OCI-LY1 (cell line): ENCODE measurements at regions not wholly inside any gene's neighbourhood (a gene's known extent, or its start where the extent isn't known, plus 50 kb on each side); places are given as distances from the start of the nearest gene placed in this dataset.

Experiments used
- H2AFZ ChIP-seq: fragments of 200-600 bp; sonication (generic), shearing (Covaris generic); 2 replicates; pipeline ENCODE4 v1.6.0; 2014; ENCODE audit warnings: antibody characterized with exemption, mild to moderate bottlenecking, low read length
- H3F3A ChIP-seq: fragments of 200-600 bp; sonication (generic), shearing (Covaris generic); 2 replicates; pipeline ENCODE4 v1.6.0; 2014; ENCODE audit warnings: mild to moderate bottlenecking, antibody characterized with exemption, low read length, moderate library complexity; ENCODE audit not compliant: insufficient read depth
- H3K27ac ChIP-seq: fragments of 200-600 bp; sonication (generic); 2 replicates; pipeline ENCODE4 v1.5.1; 2014; ENCODE audit warnings: low read length, mixed run types, mild to moderate bottlenecking, low read depth; ENCODE audit not compliant: poor library complexity, severe bottlenecking
- H3K27me3 ChIP-seq: fragments of 200-600 bp; sonication (generic); 2 replicates; pipeline ENCODE4 v1.6.0; 2014; ENCODE audit warnings: antibody characterized with exemption, mild to moderate bottlenecking, low read length, moderate library complexity; ENCODE audit not compliant: insufficient read depth
- H3K36me3 ChIP-seq: fragments of 200-600 bp; sonication (generic); 2 replicates; pipeline ENCODE4 v1.6.1; 2014; ENCODE audit warnings: mild to moderate bottlenecking, antibody characterized with exemption, low read length, moderate library complexity, mixed read lengths; ENCODE audit not compliant: insufficient read depth
- H3K4me1 ChIP-seq: fragments of 200-600 bp; sonication (generic); 2 replicates; pipeline ENCODE4 v1.5.1; 2014; ENCODE audit warnings: mild to moderate bottlenecking, low read length, moderate library complexity; ENCODE audit not compliant: insufficient read depth, severe bottlenecking
- H3K4me2 ChIP-seq: fragments of 200-600 bp; sonication (generic), shearing (Covaris generic); 2 replicates; pipeline ENCODE4 v1.6.1; 2014; ENCODE audit warnings: low read length
- H3K4me3 ChIP-seq: fragments of 200-600 bp; sonication (generic); 2 replicates; pipeline ENCODE4 v1.5.1; 2014; ENCODE audit warnings: low read length, low read depth, mild to moderate bottlenecking, mixed read lengths; ENCODE audit not compliant: poor library complexity, severe bottlenecking
- H3K79me2 ChIP-seq: fragments of 200-600 bp; shearing (Covaris generic); 2 replicates; pipeline ENCODE4 v1.6.1; 2016; ENCODE audit warnings: mixed run types, low read length, mixed read lengths; ENCODE audit not compliant: insufficient read depth
- H3K9ac ChIP-seq: fragments of 200-600 bp; sonication (generic), shearing (Covaris generic); 2 replicates; pipeline ENCODE4 v1.6.1; 2014; ENCODE audit warnings: mild to moderate bottlenecking, low read length, mixed read lengths
- H3K9me2 ChIP-seq: fragments of 200-600 bp; sonication (generic), shearing (Covaris generic); 2 replicates; pipeline ENCODE4 v1.6.1; 2014; ENCODE audit warnings: low read depth, mild to moderate bottlenecking, low read length, mixed read lengths
- H3K9me3 ChIP-seq: fragments of 200-600 bp; shearing (Covaris generic); 2 replicates; pipeline ENCODE4 v1.6.1; 2014; ENCODE audit warnings: low read length, mixed read lengths
- H4K20me1 ChIP-seq: fragments of 200-600 bp; sonication (generic), shearing (Covaris generic); 2 replicates; pipeline ENCODE4 v1.6.0; 2016; ENCODE audit warnings: mild to moderate bottlenecking, low read length; ENCODE audit not compliant: insufficient read depth
- EZH2 ChIP-seq: fragments of 200-600 bp; sonication (generic), shearing (Covaris generic); IDR thresholded peaks from 2 replicates; pipeline ENCODE4 v1.8.0; 2017; ENCODE audit warnings: borderline replicate concordance, mixed run types, mild to moderate bottlenecking, antibody characterized with exemption, low read length, moderate library complexity, mixed read lengths
- TF ChIP-seq, protein P1 (sequence below): fragments of 200-600 bp; sonication (generic), shearing (Covaris generic); IDR thresholded peaks from 2 replicates; pipeline ENCODE4 v1.5.1; 2017; ENCODE audit warnings: mild to moderate bottlenecking, antibody characterized with exemption, low read length, moderate library complexity, mixed read lengths

DNA sequence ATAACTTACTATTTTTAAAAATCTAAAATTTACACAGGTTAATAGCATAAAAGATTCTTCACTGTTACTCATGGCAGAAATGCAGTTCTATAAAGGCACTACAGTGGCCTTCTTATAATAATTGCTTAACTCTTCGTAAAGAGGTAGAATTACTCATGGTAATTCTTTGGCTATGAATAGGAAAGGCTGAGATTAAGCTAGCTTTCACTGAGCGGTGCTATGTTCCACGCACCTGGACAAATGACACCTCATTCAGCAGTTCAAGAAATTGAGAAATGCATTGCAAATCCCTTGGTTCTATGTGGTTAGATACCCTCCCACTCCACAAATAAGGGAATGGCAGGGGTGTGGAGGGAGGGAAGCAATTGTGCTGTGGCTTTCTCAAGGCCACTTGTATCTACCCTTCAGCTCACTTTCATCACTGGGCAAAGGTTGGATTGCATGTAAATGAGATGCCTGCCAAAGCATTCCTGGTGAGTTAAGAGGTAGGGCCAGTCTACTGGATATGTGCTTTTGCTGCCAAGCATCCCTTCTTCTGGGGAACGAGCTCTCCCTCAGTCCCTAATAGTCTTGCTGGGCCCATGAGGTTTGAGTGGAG is 210.9 kb downstream of the TEX36 start:
- H4K20me1 ChIP-seq = no peaks in the 10 kb centered on the region
- H3K4me3 ChIP-seq = no peak overlapping the region
- no peaks in the 10 kb centered on the region for H3K79me2 ChIP-seq
- H3K4me1 ChIP-seq = no peaks in the 10 kb centered on the region
- no peaks in the 10 kb centered on the region for H3K36me3 ChIP-seq
- no peak overlapping the region for H3K4me2 ChIP-seq
- TF ChIP-seq EZH2 = no peak
- TF ChIP-seq, protein P1, sequence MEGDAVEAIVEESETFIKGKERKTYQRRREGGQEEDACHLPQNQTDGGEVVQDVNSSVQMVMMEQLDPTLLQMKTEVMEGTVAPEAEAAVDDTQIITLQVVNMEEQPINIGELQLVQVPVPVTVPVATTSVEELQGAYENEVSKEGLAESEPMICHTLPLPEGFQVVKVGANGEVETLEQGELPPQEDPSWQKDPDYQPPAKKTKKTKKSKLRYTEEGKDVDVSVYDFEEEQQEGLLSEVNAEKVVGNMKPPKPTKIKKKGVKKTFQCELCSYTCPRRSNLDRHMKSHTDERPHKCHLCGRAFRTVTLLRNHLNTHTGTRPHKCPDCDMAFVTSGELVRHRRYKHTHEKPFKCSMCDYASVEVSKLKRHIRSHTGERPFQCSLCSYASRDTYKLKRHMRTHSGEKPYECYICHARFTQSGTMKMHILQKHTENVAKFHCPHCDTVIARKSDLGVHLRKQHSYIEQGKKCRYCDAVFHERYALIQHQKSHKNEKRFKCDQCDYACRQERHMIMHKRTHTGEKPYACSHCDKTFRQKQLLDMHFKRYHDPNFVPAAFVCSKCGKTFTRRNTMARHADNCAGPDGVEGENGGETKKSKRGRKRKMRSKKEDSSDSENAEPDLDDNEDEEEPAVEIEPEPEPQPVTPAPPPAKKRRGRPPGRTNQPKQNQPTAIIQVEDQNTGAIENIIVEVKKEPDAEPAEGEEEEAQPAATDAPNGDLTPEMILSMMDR = no peak
- H3K9me2 ChIP-seq = no peaks in the 10 kb centered on the region
- H3K9me3 ChIP-seq = no peaks in the 10 kb centered on the region
- no peaks in the 10 kb centered on the region for H3K27me3 ChIP-seq
- no peaks in the 10 kb centered on the region for H3F3A ChIP-seq
- H2AFZ ChIP-seq = no peak overlapping the region
- H3K9ac ChIP-seq = no peak overlapping the region
- H3K27ac ChIP-seq = no peak overlapping the region

DNA sequence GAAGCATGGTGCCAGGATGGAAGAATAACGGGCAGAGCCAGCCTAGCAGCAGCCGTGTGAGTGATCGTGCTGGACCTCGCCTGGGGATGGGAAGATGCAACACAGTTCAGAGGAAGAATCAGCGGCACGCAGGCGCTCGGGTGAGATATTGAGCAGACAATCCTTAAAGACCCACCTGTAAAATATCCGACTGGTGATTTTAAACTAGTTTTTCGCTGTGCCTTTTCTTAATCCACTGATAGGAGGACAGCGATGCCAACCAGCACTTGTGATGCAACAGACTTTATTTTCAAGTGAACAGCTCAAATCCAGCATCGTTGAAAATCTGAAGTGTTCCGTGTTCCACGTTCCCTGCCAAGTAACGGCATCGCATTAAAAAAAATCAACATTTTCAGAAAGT is 214.7 kb downstream of the TEX36 start:
- Histone ChIP-seq H3K79me2 (no peaks in the 10 kb centered on the region), H3K27me3 (no peaks in the 10 kb centered on the region), H3K36me3 (no peaks in the 10 kb centered on the region), H3K9ac (no peak overlapping the region), H3K27ac (no peak overlapping the region), H3K4me2 (no peak overlapping the region), H3K4me3 (no peak overlapping the region), H2AFZ (no peak overlapping the region), H4K20me1 (no peaks in the 10 kb centered on the region), H3K9me3 (no peaks in the 10 kb centered on the region), H3F3A (no peaks in the 10 kb centered on the region), H3K9me2 (no peaks in the 10 kb centered on the region), H3K4me1 (no peaks in the 10 kb centered on the region)
- no peak for TF ChIP-seq EZH2
- TF ChIP-seq, protein P1 = no peak

DNA sequence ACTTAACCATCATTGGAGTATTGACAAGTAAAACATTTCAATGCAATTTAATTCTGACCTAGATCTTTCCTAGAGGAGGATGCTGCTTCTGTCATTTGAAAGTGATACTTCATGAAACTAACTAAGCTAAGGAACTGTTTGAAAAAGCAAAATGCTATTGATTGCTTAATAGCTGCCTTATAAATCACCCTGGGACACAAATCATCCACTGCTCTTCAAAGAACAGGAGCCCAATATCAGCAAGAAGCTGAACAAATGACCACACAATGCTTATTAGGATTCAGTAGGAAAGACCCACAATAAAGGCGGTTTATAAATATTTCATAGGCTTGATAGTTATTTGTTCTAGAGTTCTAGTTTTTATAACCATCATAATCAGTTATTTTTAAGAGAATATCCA is 216.3 kb downstream of the TEX36 start:
- Histone ChIP-seq H4K20me1 (no peaks in the 10 kb centered on the region), H3K4me3 (no peak overlapping the region), H3K9ac (no peak overlapping the region), H3K9me2 (no peaks in the 10 kb centered on the region), H3K9me3 (no peaks in the 10 kb centered on the region), H3K4me2 (no peak overlapping the region), H3K36me3 (no peaks in the 10 kb centered on the region), H2AFZ (no peak overlapping the region), H3K27ac (no peak overlapping the region), H3K79me2 (no peaks in the 10 kb centered on the region), H3K4me1 (no peaks in the 10 kb centered on the region), H3F3A (no peaks in the 10 kb centered on the region), H3K27me3 (no peaks in the 10 kb centered on the region)
- TF ChIP-seq, protein P1 = no peak
- TF ChIP-seq EZH2 = no peak
